ENCODE measurements at regions not wholly inside any gene's neighbourhood (a gene's known extent, or its start where the extent isn't known, plus 50 kb on each side); places are given as distances from the start of the nearest gene placed in this dataset.

- TF ChIP-seq GATA2 (IDR thresholded peaks at IDR 0.05; ENCODE audit: low read depth, low read length) (no peak), GATA3 (IDR thresholded peaks at IDR 0.05; ENCODE audit: low read depth, low read length) (no peak)
Measured at GRCh38 chr6:14705841-14706377, 540.0 kb upstream of the JARID2 start.

- TF ChIP-seq GATA2 (IDR thresholded peaks at IDR 0.05; ENCODE audit: low read depth, low read length): no peak
- TF ChIP-seq GATA3 (IDR thresholded peaks at IDR 0.05; ENCODE audit: low read depth, low read length): no peak
Measured at GRCh38 chr6:14706378-14706929, 539.4 kb upstream of the JARID2 start.

- no peak for TF ChIP-seq GATA3 (IDR thresholded peaks at IDR 0.05; ENCODE audit: low read depth, low read length)
- TF ChIP-seq GATA2 (IDR thresholded peaks at IDR 0.05; ENCODE audit: low read depth, low read length): no peak
Measured at GRCh38 chr6:14707276-14707675, 538.6 kb upstream of the JARID2 start.

GRCh38 chr6:14707971-14708465 is 537.9 kb upstream of the JARID2 start:
- TF ChIP-seq GATA3 (IDR thresholded peaks at IDR 0.05; ENCODE audit: low read depth, low read length) (no peak), GATA2 (IDR thresholded peaks at IDR 0.05; ENCODE audit: low read depth, low read length) (no peak)

GRCh38 chr6:14709066-14709670 is 536.7 kb upstream of the JARID2 start:
- TF ChIP-seq GATA3 (IDR thresholded peaks at IDR 0.05; ENCODE audit: low read depth, low read length) (no peak), GATA2 (IDR thresholded peaks at IDR 0.05; ENCODE audit: low read depth, low read length) (no peak)

- TF ChIP-seq GATA2 (IDR thresholded peaks at IDR 0.05; ENCODE audit: low read depth, low read length) (no peak), GATA3 (IDR thresholded peaks at IDR 0.05; ENCODE audit: low read depth, low read length) (no peak)
Measured at GRCh38 chr6:14709900-14710299, 536.0 kb upstream of the JARID2 start.

GRCh38 chr6:14710421-14710820 is 535.4 kb upstream of the JARID2 start:
- TF ChIP-seq GATA3 (IDR thresholded peaks at IDR 0.05; ENCODE audit: low read depth, low read length) (no peak), GATA2 (IDR thresholded peaks at IDR 0.05; ENCODE audit: low read depth, low read length) (no peak)

GRCh38 chr6:14711056-14711703 is 534.7 kb upstream of the JARID2 start:
- TF ChIP-seq GATA3 (IDR thresholded peaks at IDR 0.05; ENCODE audit: low read depth, low read length) (no peak), GATA2 (IDR thresholded peaks at IDR 0.05; ENCODE audit: low read depth, low read length) (no peak)

- no peak for TF ChIP-seq GATA2 (IDR thresholded peaks at IDR 0.05; ENCODE audit: low read depth, low read length)
- no peak for TF ChIP-seq GATA3 (IDR thresholded peaks at IDR 0.05; ENCODE audit: low read depth, low read length)
Measured at GRCh38 chr6:14711704-14712379, 534.0 kb upstream of the JARID2 start.

- no peak for TF ChIP-seq GATA3 (IDR thresholded peaks at IDR 0.05; ENCODE audit: low read depth, low read length)
- TF ChIP-seq GATA2 (IDR thresholded peaks at IDR 0.05; ENCODE audit: low read depth, low read length): no peak
Measured at GRCh38 chr6:14713008-14713960, 532.6 kb upstream of the JARID2 start.

GRCh38 chr6:14713966-14714631 is 531.8 kb upstream of the JARID2 start:
- TF ChIP-seq GATA2 (IDR thresholded peaks at IDR 0.05; ENCODE audit: low read depth, low read length): no peak
- no peak for TF ChIP-seq GATA3 (IDR thresholded peaks at IDR 0.05; ENCODE audit: low read depth, low read length)

GRCh38 chr6:14715076-14715475 is 530.8 kb upstream of the JARID2 start:
- no peak for TF ChIP-seq GATA3 (IDR thresholded peaks at IDR 0.05; ENCODE audit: low read depth, low read length)
- TF ChIP-seq GATA2 (IDR thresholded peaks at IDR 0.05; ENCODE audit: low read depth, low read length): no peak
